ENCODE measurements at regions not wholly inside any gene's neighbourhood (a gene's known extent, or its start where the extent isn't known, plus 50 kb on each side); places are given as distances from the start of the nearest gene placed in this dataset.
"Not testable (repeated sequence)": the region's sequence is repeated elsewhere in the genome, so short reads cannot be mapped to it uniquely, and the experiment has no call there.

DNA sequence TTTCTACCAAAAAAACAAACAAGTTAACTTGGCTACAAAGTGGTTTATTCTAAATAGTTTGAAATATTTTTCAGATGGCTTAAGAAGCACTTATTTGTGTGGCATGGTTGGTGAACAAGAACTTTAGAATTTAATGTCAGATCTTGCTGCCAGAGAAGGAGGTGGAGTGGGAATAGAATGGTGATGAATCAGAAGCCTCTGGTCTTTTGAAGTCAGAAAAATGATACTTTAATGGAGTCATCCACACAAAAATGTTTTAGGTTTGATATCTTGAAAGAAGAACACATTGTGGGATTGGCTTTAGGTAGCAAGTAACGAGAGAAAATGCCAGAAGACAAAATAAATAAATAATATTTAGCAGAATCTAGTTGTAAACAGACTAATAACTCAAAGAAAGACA lies 243.1 kb upstream of the FANCL start:
- ATAC-seq (no peak), DNase-seq (ENCODE audit: low spot score in 2 of 2) (no peak)
- Mint-ChIP-seq H3K27ac (no peak overlapping the region), H3K9me3 (peaks cover 0 to 7% of the 10 kb centered on the region in 2 donors), H3K36me3 (no peaks in the 10 kb centered on the region)

DNA sequence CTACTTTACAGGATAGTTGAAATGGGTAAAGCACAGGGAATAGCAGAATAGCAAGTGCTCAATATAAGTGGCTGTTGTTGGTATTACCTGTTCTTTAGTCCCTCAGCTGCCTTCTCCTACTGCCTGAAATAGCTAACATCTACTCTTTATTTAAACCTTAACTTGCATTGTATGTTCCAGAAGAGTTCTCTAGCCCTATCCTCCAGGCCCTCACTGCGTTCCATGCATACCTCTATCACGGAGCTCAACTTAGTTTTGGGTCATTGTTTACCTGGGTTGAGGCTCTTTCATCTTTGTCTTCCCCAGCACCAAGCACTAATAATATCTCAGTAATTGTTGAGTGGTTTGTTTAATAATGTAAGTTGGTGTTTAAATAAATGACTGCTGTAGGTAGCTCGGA lies 242.2 kb upstream of the FANCL start:
- Mint-ChIP-seq H3K27ac (no peak overlapping the region), H3K36me3 (no peaks in the 10 kb centered on the region), H3K9me3 (peaks cover 0 to 7% of the 10 kb centered on the region in 2 donors)
- ATAC-seq (no peak), DNase-seq (ENCODE audit: low spot score in 2 of 2) (no peak)

- no peak for ATAC-seq
These were observed 240.5 kb upstream of the FANCL start for GRCh38 chr2:58481670-58482069.

DNA sequence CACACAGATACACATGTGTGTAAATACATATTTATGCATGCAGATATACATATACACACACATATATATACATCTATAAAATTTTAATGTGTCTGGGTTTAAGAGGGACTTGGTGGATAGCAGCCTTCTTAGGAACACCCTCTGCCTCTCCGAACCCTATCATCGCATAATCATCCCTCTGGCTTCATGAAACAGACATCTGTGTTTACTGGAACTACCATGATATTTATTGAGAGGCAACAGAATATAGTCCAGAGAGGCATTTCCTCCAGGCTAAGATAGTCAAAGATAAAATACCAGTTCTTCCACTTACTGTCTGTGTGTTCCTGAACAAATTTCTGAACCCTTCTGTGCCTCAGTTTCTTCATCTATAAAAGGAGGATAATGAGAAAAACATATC lies 239.0 kb upstream of the FANCL start:
- H3K36me3 Mint-ChIP-seq = no peaks in the 10 kb centered on the region
- no peaks in the 10 kb centered on the region for H3K9me3 Mint-ChIP-seq
- DNase-seq (ENCODE audit: low spot score in 2 of 2) (no peak), ATAC-seq (no peak)
- H3K27ac Mint-ChIP-seq = no peak overlapping the region

More at GRCh38 chr2:58481670-58482069, 240.5 kb upstream of the FANCL start:
- H3K36me3 Mint-ChIP-seq = no peaks in the 10 kb centered on the region
- peaks cover 0 to under 1% of the 10 kb centered on the region in 2 donors for H3K9me3 Mint-ChIP-seq
- no peak for DNase-seq (ENCODE audit: low spot score in 2 of 2)
- no peak overlapping the region for H3K27ac Mint-ChIP-seq

DNA sequence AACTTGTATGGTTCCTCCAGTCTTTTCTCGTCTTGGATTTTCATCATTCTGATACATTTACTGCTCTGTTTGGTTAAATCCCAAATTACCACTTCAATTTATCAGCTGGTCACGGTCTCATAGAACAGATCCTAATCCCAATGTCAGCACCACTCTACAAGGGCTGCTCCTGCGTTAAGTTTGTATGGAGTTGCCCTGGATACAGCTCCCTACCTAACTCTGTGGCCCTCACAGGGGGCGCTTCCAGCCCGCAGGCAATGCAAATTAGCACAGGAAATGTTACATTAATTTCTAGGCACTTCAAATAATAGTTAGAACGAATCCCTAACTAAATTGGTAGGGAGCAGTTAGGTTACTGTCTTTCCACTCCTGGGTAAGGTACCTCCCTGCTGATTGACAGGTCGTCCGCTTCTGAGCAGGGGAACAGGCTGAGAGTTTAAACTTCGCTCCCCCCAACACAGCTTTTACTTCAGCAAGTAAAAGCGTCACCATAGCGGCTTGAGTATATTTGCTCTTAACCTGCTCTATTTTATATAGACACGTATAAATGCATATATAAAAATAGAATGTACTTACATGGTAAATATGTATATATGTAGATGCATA lies 238.5 kb upstream of the FANCL start:
- no peaks in the 10 kb centered on the region for H3K36me3 Mint-ChIP-seq
- H3K9me3 Mint-ChIP-seq = no peaks in the 10 kb centered on the region
- no peak overlapping the region for H3K27ac Mint-ChIP-seq
- ATAC-seq (no peak), DNase-seq (ENCODE audit: low spot score in 2 of 2) (no peak)

- Mint-ChIP-seq H3K36me3 (no peaks in the 10 kb centered on the region), H3K27ac (no peak overlapping the region), H3K9me3 (no peaks in the 10 kb centered on the region)
- DNase-seq (ENCODE audit: low spot score in 2 of 2) (no peak), ATAC-seq (no peak)
These were observed 235.4 kb upstream of the FANCL start for GRCh38 chr2:58476556-58476955.

GRCh38 chr2:58475756-58476155 lies 234.6 kb upstream of the FANCL start:
- Mint-ChIP-seq H3K27ac (no peak overlapping the region), H3K36me3 (no peaks in the 10 kb centered on the region), H3K9me3 (no peaks in the 10 kb centered on the region)
- ATAC-seq (no peak), DNase-seq (ENCODE audit: low spot score in 2 of 2) (no peak)

- Mint-ChIP-seq H3K27ac (no peak overlapping the region), H3K36me3 (no peaks in the 10 kb centered on the region), H3K9me3 (no peaks in the 10 kb centered on the region)
- no peak for ATAC-seq
- DNase-seq (ENCODE audit: low spot score in 2 of 2) = no peak
These were observed 232.0 kb upstream of the FANCL start for GRCh38 chr2:58473165-58473564.

GRCh38 chr2:58466804-58467203 lies 225.7 kb upstream of the FANCL start:
- peak in 1 of 2 donors; percentile 60 for ATAC-seq
- H3K9me3 Mint-ChIP-seq = no peaks in the 10 kb centered on the region

GRCh38 chr2:58466021-58466420 lies 224.9 kb upstream of the FANCL start:
- ATAC-seq; H3K9me3 Mint-ChIP-seq; H3K27ac Mint-ChIP-seq; H3K36me3 Mint-ChIP-seq; DNase-seq (ENCODE audit: low spot score in 2 of 2): not testable (repeated sequence)

More at GRCh38 chr2:58466804-58467203, 225.7 kb upstream of the FANCL start:
- no peak for DNase-seq (ENCODE audit: low spot score in 2 of 2)
- no peaks in the 10 kb centered on the region for H3K36me3 Mint-ChIP-seq
- no peak overlapping the region for H3K27ac Mint-ChIP-seq

GRCh38 chr2:58460670-58461069 lies 219.5 kb upstream of the FANCL start:
- DNase-seq (ENCODE audit: low spot score in 2 of 2) (no peak), ATAC-seq (no peak)
- Mint-ChIP-seq H3K36me3 (no peaks in the 10 kb centered on the region), H3K27ac (no peak overlapping the region), H3K9me3 (no peaks in the 10 kb centered on the region)

DNA sequence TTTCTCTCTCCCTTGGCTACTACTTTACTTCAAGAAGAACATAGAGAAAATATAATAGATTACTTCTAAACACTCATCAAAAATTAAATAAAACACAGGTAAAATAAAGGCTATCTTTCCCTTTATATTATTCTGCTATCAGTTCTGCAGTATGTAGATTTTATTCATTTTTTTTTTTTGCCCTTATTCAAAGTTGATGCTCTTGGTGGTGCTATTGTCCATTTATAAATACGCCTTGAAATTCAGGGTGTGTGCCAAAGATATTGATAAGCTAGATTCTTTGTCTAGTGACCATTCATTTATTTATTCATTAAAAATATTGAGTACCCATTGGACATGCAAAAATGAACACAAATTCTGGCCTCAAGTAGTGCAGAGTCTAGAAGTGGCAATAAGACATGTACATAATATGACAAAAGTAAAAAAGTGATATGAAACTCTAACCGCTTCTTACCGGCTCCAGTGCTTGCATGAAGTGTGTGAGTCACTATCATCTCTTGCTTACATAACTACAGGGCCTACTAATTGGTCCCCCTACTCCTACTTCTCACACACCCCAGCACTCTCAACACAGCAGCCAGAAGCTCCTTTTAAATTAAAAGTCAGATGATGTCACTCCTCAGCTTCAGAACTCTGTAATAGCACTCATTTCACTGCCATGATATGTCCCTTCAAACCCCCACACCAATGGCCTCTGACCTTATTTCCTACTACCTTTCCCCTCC lies 208.3 kb upstream of the FANCL start:
- no peaks in the 10 kb centered on the region for H3K9me3 Mint-ChIP-seq
- DNase-seq (ENCODE audit: low spot score in 2 of 2) (no peak), ATAC-seq (no peak)
- no peak overlapping the region for H3K27ac Mint-ChIP-seq
- no peaks in the 10 kb centered on the region for H3K36me3 Mint-ChIP-seq

DNA sequence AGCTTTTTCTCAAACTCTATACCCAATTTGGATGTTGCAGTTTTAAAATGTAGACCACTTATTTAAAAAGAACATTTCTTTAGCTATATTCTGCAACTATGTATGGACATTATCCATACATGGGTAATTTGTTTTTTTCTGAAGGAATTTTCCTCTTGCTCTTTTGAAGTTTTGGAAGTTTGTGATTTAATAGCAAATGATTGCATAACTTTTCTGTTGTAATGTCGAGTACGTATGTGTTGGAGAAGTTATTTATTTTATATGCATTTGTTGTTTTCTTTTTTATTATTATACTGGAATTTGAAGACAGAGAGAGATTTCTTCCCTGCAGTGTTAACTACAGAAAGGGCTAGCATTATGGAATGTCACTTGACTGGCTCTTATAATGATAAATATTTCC lies 207.7 kb upstream of the FANCL start:
- H3K27ac Mint-ChIP-seq = no peak overlapping the region
- DNase-seq (ENCODE audit: low spot score in 2 of 2) = no peak
- no peak for ATAC-seq
- no peaks in the 10 kb centered on the region for H3K9me3 Mint-ChIP-seq
- H3K36me3 Mint-ChIP-seq = no peaks in the 10 kb centered on the region

DNA sequence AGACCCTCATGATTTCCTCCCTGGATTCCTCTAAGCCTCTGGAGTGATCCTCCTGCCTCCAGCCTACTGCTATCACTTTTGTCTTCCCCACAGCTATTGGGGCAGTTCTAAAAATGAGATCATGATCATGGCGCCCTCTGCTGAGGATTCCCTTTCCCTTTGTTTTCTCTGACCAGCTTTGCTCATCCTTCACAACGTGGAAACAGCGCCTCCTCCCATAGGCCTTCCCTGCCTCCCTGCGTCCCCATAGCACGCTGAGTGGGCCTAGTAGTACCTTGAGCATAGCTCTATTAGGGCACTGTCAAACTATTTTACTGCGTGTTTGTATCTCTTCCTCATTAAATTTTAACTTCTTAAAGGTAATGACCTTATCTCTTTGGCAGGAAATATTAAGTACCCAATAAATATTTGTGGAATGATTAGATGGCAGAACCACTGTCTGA lies 207.0 kb upstream of the FANCL start:
- peak; percentile 60 to 63 for ATAC-seq
- Mint-ChIP-seq H3K36me3 (no peaks in the 10 kb centered on the region), H3K9me3 (no peaks in the 10 kb centered on the region), H3K27ac (no peak overlapping the region)
- peak in 1 of 2 donors; percentile 19 for DNase-seq (ENCODE audit: low spot score in 2 of 2)

DNA sequence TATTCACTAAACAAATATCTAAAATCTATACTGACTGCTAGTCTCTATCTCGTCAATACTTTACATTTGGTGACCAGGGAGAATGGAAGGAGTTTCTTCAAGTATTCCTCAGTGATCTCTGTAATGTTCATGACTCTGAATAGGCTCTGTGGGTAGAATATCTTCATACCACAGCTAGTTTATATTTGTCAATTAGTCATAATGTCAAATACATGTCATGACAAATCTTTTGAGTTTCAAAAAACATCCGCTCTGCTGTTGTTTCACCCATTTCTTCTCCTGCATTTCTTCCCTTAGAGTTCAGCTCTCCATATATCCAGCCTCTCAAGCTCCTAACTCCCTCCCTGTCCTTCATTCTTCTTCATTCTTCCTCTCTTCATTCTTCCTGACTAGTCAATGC lies 206.5 kb upstream of the FANCL start:
- Mint-ChIP-seq H3K36me3 (no peaks in the 10 kb centered on the region), H3K9me3 (no peaks in the 10 kb centered on the region), H3K27ac (no peak overlapping the region)
- ATAC-seq = no peak
- no peak for DNase-seq (ENCODE audit: low spot score in 2 of 2)

DNA sequence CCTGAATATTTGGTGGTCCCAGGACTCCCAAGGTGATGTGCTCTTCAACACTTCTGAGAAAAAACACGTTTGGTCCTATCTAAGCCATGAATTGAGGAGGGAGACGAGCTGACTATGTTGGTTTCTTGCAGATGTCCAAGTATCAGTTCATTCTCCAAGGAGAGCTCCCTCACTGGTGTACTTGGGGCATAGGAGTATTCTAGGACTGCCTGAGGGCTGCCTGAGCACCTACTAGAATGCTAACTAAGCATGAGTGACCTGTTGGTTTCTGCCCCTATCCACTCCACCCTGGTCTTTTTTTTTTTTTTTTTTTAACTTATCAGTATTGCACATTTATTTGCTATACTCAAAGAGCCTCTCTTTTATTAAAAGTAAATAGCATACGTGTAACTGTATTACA lies 200.5 kb upstream of the FANCL start:
- Mint-ChIP-seq H3K9me3 (no peaks in the 10 kb centered on the region), H3K36me3 (no peaks in the 10 kb centered on the region), H3K27ac (no peak overlapping the region)
- DNase-seq (ENCODE audit: low spot score in 2 of 2) (no peak), ATAC-seq (no peak)

GRCh38 chr2:58436872-58437271 lies 195.7 kb upstream of the FANCL start:
- Mint-ChIP-seq H3K9me3 (no peaks in the 10 kb centered on the region), H3K27ac (no peak overlapping the region), H3K36me3 (no peaks in the 10 kb centered on the region)
- DNase-seq (ENCODE audit: low spot score in 2 of 2) (no peak), ATAC-seq (no peak)

- Mint-ChIP-seq H3K27ac (no peak overlapping the region), H3K36me3 (no peaks in the 10 kb centered on the region), H3K9me3 (no peaks in the 10 kb centered on the region)
- DNase-seq (ENCODE audit: low spot score in 2 of 2) (no peak), ATAC-seq (no peak)
These were observed 194.1 kb upstream of the FANCL start for GRCh38 chr2:58435246-58435645.
